ENCODE measurements at regions not wholly inside any gene's neighbourhood (a gene's known extent, or its start where the extent isn't known, plus 50 kb on each side); places are given as distances from the start of the nearest gene placed in this dataset.

- no peak for DNase-seq (ENCODE audit: low read depth in 3 of 3)
Measured at GRCh38 chr18:78698914-78699313, 280.7 kb upstream of the SALL3 start.

DNA sequence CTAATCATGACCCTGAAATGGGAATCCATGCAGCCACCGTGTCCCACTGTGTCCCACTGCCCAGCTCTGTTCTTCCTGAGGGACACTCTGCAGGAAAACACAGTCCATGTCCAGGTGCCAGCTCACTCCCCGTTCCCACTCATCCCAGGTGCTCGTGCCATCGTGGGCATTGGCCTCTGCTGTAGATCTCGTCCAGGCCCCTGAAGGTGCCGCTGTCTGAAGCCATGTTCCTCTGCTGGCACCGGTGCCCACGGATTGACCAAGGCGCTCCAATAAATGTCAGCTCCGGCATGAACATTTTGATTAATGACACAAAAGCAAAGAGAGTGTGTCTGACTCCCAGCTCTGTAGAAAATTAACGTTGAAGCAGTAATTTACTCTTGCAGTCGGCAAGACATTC is 280.1 kb upstream of the SALL3 start:
- DNase-seq (ENCODE audit: low read depth in 3 of 3): no peak

DNA sequence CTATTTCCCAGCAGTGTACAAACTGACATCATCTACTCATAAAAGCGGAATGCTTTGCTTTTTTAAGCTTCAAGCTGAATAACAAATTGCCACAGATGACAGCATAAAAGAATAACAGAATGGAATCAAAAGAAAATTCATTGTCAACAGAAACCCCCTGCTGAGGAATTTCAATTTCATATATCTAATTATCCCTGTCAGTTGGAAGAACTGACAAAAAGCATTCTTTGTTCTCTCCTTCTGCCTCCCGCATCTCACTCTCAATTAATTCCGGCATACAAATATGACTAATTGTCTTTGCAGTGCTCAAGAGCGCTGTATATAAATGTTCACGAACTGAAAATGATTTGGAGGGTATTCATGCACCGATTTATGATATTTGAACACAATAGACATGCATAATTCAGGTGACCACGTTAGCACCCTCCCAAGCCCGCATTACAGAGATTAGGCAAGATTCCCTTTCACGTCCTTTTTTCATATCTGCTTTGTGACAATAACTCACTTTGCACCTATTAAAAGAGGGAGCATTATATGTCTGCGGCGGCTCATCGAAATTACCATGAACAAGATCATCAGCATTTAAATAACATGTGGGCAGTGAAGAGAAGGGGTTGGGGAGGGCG is 277.7 kb upstream of the SALL3 start:
- no peak for DNase-seq (ENCODE audit: low read depth in 3 of 3)

DNA sequence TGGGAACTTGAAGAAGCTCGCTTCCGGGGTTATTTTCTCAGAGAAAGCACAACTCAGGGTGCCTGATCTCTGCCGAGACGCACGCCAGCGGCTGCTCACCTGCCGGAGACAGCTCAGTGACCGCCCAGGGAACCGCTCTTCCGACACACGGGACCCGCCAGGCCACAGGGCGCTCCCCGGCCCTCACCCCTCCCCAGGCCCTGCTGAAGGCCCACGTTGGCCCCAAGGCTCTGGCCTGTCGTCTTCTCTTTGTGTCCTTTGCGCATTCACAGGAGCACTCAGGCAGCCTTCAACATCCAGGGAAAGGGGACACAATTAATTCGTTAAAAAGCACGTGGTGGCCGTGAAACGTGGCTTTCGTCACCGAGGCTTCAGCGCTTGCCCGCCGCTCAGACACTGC is 276.3 kb upstream of the SALL3 start:
- no peak for DNase-seq (ENCODE audit: low read depth in 3 of 3)

DNA sequence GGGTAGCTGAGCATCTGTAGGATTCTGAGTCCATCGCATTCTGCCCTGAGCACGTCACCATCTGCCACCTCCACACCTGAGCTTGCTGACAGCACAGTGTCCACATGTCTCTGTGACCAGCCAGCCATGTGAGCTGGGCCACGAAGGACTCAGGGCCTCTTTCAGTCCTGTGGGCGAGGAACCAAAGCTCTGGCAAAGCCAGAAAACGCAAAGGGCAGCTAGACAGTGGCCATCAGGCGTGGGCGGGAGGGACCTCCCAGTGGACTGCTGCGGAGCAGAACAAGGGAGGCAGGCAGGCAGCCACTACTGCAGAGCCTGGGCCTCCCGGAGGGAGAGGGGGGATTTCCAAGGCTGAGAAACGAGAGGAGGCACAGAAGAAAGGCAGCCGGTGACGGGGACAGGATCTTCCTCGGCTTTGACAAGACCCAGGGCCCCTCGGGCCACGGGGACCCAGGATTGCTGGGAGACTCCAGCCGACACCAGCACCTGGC is 274.6 kb upstream of the SALL3 start:
- no peak for DNase-seq (ENCODE audit: low read depth in 3 of 3)

- no peak for DNase-seq (ENCODE audit: low read depth in 3 of 3)
Measured at GRCh38 chr18:78709261-78709809, 270.3 kb upstream of the SALL3 start.

- no peak for DNase-seq (ENCODE audit: low read depth in 3 of 3)
Measured at GRCh38 chr18:78711316-78711715, 268.3 kb upstream of the SALL3 start.

DNA sequence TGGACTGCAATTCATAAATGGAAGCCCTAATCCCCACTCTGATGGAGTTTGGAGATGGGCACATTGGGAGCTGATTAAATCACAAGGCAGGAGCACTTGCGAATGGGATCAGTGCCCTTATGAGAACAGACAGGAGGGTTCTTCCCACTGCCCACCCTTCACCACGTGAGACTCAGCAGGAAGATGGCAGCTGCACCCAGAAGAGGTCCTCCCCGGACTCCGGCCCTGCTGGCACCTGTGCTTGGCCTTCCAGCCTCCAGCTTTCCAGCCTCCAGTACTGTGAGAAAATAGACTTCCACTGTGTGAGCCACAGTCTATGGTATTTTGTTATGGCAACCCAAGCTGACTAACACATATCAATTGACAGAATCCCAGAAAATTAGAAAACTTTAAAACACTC is 267.6 kb upstream of the SALL3 start:
- no peak for DNase-seq (ENCODE audit: low read depth in 3 of 3)

GRCh38 chr18:78713069-78713468 is 266.5 kb upstream of the SALL3 start:
- DNase-seq (ENCODE audit: low read depth in 3 of 3): no peak

DNA sequence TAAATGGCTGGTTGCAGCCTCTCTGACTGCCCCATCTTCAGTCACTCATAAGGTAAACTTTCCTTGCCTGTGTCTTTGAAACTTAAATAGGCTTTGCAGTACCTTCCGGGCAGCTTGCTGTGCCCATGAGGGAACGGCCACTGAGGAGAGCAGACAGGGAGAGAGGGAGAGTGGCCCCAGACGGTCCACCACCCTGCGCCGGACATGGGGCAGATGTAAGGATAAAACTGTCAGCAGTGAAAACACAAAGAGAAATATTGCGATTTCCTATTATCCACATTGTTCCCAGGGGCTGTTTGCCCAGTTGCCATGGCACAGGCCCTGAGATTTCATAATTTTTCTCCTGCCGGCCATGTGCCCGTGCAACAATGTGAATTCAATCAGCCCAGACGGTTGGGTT is 265.9 kb upstream of the SALL3 start:
- DNase-seq (ENCODE audit: low read depth in 3 of 3): no peak

GRCh38 chr18:78716022-78716421 is 263.6 kb upstream of the SALL3 start:
- DNase-seq (ENCODE audit: low read depth in 3 of 3): no peak

- DNase-seq (ENCODE audit: low read depth in 3 of 3): no peak
Measured at GRCh38 chr18:78716581-78716980, 263.0 kb upstream of the SALL3 start.

- DNase-seq (ENCODE audit: low read depth in 3 of 3): no peak
Measured at GRCh38 chr18:78717051-78717765, 262.4 kb upstream of the SALL3 start.

GRCh38 chr18:78717766-78718150 is 261.9 kb upstream of the SALL3 start:
- DNase-seq (ENCODE audit: low read depth in 3 of 3): no peak

GRCh38 chr18:78719821-78720220 is 259.8 kb upstream of the SALL3 start:
- DNase-seq (ENCODE audit: low read depth in 3 of 3): no peak

- no peak for DNase-seq (ENCODE audit: low read depth in 3 of 3)
Measured at GRCh38 chr18:78720456-78721237, 259.0 kb upstream of the SALL3 start.

GRCh38 chr18:78721238-78721875 is 258.3 kb upstream of the SALL3 start:
- no peak for DNase-seq (ENCODE audit: low read depth in 3 of 3)

- DNase-seq (ENCODE audit: low read depth in 3 of 3): no peak
Measured at GRCh38 chr18:78721981-78722380, 257.6 kb upstream of the SALL3 start.

- DNase-seq (ENCODE audit: low read depth in 3 of 3): no peak
Measured at GRCh38 chr18:78722386-78722785, 257.2 kb upstream of the SALL3 start.

GRCh38 chr18:78722929-78723710 is 256.5 kb upstream of the SALL3 start:
- DNase-seq (ENCODE audit: low read depth in 3 of 3): no peak

DNA sequence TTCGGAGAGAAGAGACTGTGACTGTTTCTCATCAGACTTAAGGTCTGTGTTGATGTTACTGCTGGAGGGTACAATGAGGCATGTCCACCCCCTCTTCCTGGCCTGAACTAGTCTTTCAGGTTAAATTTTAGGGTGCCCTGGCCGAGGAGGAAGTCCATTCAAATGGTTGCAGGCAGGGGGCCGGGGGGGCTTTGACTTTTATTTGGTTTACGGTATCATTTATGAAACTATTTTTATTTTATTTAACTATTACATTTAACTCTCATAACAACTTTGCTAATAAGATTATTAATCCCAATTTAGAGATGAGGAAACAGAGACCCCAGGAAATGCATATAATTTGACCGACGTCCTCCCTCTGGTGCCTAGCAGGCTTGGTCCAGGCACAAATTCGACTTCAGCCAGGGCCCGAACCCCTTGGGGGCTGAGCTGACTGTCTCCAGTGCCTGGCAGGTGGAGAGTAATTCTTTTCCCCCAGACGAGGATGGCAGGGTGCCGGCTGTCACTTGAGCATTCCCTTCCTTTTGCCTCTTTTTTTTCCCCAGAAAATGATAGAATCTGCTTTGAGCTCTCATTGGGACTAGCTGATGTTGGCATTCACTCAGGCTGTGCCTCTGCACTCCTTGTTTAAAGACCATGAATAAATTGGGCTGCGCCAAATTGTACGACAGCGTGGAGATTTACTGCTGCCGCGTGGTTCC is 255.3 kb upstream of the SALL3 start:
- no peak for DNase-seq (ENCODE audit: low read depth in 3 of 3)

Data from stimulated activated CD4-positive, alpha-beta T cell treated with anti-CD3 and anti-CD28 coated beads, TNF-alpha, amount 100 ng/mL, for 24 hours (primary cell).